ENCODE measurements at regions not wholly inside any gene's neighbourhood (a gene's known extent, or its start where the extent isn't known, plus 50 kb on each side); places are given as distances from the start of the nearest gene placed in this dataset.
"Not testable (repeated sequence)": the region's sequence is repeated elsewhere in the genome, so short reads cannot be mapped to it uniquely, and the experiment has no call there.

DNA sequence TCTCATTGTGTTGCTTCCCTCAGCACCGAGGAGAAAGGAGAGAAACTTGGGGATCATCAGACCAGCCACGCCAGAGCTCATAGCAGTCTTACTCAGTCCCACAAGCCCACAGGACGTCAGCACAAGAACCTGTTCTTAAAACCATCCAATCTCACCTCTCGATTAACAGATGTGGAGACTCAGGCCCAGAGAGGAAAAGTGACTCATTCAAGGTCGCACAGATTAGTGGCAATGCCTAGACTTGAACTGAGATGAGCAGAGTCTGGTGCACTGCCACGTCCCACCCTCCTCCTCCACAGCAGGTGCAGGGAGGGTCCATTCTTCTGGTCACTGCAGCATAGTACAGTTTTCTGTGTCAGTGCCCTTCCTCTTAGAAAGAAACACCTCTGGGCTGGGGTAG is 154.9 kb upstream of the PZP start:
- no peak overlapping the region for H3K27ac ChIP-seq
- no peaks in the 10 kb centered on the region for H3K4me1 ChIP-seq (ENCODE audit: low read depth)
- H3K36me3 ChIP-seq = no peaks in the 10 kb centered on the region
- no peaks in the 10 kb centered on the region for H3K27me3 ChIP-seq
- TF ChIP-seq CTCF (IDR thresholded peaks at IDR 0.05; ENCODE audit: low read depth, low read length) = no peak
- no peaks in the 10 kb centered on the region for H3K9me3 ChIP-seq (ENCODE audit: low read depth)
- H3K4me3 ChIP-seq = no peak overlapping the region
- DNase-seq (ENCODE audit: low read depth in 1 of 2, low spot score in 1 of 2) = no peak

DNA sequence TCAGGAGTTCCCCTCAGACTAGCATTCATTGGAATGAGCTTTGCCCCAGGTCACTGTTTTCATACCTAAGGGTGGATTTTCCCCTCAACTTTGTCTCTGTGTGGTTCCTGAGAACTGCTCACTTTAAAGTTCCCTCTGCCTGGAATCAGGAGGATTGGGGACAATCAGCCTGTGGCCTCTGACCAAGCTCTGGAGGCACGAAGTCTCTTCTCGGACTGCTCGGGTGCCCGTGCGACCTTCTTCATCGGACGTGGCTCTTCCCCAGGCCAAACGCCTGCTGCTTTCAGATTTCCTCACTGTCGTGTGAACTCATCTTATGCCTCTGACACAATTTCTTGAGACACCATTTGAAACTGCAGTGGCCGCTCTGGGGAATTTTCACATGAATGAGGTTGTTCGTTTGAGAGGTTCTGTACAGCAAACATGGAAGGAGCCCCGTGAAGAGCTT is 153.7 kb upstream of the PZP start:
- no peak for TF ChIP-seq CTCF (IDR thresholded peaks at IDR 0.05; ENCODE audit: low read depth, low read length)
- DNase-seq (ENCODE audit: low read depth in 1 of 2, low spot score in 1 of 2) = no peak
- Histone ChIP-seq H3K36me3 (no peaks in the 10 kb centered on the region), H3K4me1 (ENCODE audit: low read depth) (no peaks in the 10 kb centered on the region), H3K27ac (no peak overlapping the region), H3K27me3 (no peaks in the 10 kb centered on the region), H3K9me3 (ENCODE audit: low read depth) (no peaks in the 10 kb centered on the region), H3K4me3 (no peak overlapping the region)

GRCh38 chr12:9354009-9354754 is 146.0 kb upstream of the PZP start:
- H3K27ac ChIP-seq; H3K36me3 ChIP-seq; DNase-seq (ENCODE audit: low read depth in 1 of 2, low spot score in 1 of 2); H3K4me1 ChIP-seq (ENCODE audit: low read depth); H3K27me3 ChIP-seq; H3K9me3 ChIP-seq (ENCODE audit: low read depth); H3K4me3 ChIP-seq: not testable (repeated sequence)

DNA sequence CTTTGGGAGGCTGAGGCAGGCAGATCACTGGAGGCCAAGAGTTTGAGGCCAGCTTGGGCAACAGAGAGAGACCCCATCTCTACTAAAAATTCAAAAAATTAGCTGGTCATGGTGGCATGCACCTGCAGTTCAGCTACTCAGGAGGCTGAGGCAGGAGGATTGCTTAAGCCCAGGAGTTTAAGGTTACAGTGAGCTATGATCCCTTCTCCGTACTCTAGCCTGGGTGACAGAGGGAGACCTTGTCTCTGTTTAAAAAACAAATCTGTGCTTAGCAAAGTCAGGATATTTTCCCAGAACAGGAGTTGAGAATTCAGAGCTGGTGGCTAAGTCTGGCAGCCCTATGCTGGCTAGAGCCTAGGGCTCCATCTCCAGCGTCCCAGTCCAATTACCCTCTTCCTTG is 142.9 kb upstream of the PZP start:
- Histone ChIP-seq H3K9me3 (ENCODE audit: low read depth) (no peaks in the 10 kb centered on the region), H3K36me3 (no peaks in the 10 kb centered on the region), H3K27me3 (no peaks in the 10 kb centered on the region), H3K27ac (no peak overlapping the region), H3K4me3 (no peak overlapping the region), H3K4me1 (ENCODE audit: low read depth) (no peaks in the 10 kb centered on the region)
- no peak for TF ChIP-seq CTCF (IDR thresholded peaks at IDR 0.05; ENCODE audit: low read depth, low read length)
- no peak for DNase-seq (ENCODE audit: low read depth in 1 of 2, low spot score in 1 of 2)

DNA sequence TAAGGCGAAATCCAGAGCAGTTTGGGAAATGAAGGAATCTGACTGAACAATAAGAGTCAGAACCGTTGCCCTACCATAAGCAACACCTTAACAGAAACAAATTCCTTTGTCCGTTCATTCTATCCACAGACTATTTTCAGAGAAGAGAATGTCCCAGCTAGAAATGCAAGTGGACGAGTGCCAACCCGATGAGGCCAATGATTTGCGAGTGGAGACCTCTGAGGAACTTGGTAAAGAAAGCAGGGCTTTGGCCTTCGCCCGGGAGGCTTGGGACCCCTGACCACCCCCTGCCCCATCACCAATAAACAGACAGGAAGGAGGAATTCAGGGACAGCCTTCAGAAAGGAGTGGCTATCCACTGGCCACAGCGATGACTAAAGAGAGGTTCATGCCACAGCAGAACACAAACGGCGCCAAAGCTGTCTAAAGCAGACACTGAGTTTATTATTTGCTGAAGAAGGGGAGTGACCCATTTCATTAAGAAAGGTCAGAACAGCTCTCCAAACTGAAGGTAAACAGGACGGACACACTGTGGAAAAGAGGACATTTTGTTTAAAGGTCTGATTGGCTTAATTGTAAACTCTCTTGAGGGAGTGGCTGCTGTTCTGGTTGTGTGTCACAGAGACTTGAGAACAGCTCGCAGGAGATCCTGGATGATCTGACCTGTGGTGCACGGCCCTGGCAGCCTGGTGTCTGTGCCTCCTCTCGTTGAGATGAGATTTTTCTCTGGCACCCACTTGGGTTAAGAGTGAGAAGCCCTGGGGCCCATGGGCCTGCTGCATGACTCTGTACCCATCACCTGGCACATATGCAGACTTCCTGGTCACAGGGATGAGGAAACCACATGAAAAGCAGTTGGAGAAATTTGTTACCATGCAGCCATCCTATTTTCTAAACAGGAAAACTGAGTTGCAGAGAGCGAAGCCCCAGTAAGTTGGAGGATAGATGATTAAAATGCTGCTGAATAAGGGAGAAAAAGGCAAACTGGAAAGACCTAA is 142.0 kb upstream of the PZP start:
- Histone ChIP-seq H3K27me3 (no peaks in the 10 kb centered on the region), H3K9me3 (ENCODE audit: low read depth) (no peaks in the 10 kb centered on the region), H3K4me1 (ENCODE audit: low read depth) (no peaks in the 10 kb centered on the region), H3K4me3 (no peak overlapping the region), H3K36me3 (no peaks in the 10 kb centered on the region), H3K27ac (no peak overlapping the region)
- DNase-seq (ENCODE audit: low read depth in 1 of 2, low spot score in 1 of 2) = no peak
- no peak for TF ChIP-seq CTCF (IDR thresholded peaks at IDR 0.05; ENCODE audit: low read depth, low read length)

All from cardiac muscle cell (in vitro differentiated cells and primary cell).